ENCODE measurements at regions not wholly inside any gene's neighbourhood (a gene's known extent, or its start where the extent isn't known, plus 50 kb on each side); places are given as distances from the start of the nearest gene placed in this dataset.

DNA sequence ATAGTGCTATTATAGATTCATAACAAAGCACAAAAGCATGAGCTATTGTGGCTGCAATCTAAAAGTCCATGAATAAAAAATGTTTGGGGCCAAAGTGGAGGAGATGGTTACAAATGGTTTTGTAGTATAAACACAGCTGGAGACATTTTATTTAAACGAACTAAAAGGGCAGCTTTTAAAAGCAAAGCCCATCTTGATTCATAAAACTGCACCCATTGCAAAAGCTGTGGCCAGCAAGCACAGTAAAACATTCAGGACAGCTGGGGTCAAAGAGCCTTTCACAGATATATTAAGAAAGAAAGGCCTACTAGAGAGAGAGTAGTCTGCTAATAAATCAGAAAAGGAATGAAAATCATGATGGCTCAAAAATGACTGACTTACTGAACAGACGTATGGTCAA lies 520.8 kb downstream of the NUF2 start:
- POLR2A ChIA-PET: no interaction called here

DNA sequence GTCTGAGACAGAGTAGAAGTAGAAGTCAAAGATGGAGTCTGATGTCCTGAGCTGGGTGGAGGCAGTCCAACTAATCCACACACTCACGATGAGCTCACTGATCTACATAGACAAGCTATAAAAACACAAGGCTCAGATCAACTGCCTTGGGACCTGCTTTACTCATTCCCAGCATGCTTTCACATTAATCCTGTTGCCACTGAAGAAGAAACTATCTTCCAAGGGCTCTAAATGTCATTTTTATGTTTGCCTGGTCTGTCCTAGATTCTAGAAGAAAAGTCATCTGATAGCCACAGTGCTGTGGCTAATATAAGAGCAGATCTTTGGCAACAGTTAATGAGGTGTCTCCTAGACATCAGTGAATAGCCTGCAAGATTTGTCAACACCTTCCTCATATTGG lies 522.7 kb downstream of the NUF2 start:
- no peak for DNase-seq
- Histone ChIP-seq H3K27ac (ENCODE audit: low read depth in 2 of 2, low read length in 1 of 2) (no peak overlapping the region), H3K79me2 (ENCODE audit: insufficient read depth) (no peaks in the 10 kb centered on the region), H3K4me3 (ENCODE audit: low read depth in 2 of 2, low read length in 1 of 2) (no peak overlapping the region), H4K20me1 (ENCODE audit: insufficient read depth) (no peaks in the 10 kb centered on the region), H3F3A (replicated peaks; ENCODE audit: insufficient read depth) (no peaks in the 10 kb centered on the region), H2AFZ (ENCODE audit: low read depth) (no peak overlapping the region), H3K4me1 (ENCODE audit: control insufficient read depth in 1 of 2, insufficient read depth in 2 of 2, low read depth in 1 of 2, low read length in 1 of 2) (no peaks in the 10 kb centered on the region), H3K9me2 (no peaks in the 10 kb centered on the region), H3K36me3 (replicated peaks in 1 of 2; ENCODE audit: control insufficient read depth in 1 of 2, insufficient read depth in 2 of 2, low read length in 1 of 2) (no peaks in the 10 kb centered on the region), H3K9ac (no peak overlapping the region), H3K9me3 (no peaks in the 10 kb centered on the region), H3K27me3 (ENCODE audit: insufficient read depth) (no peaks in the 10 kb centered on the region), H3K4me2 (no peak overlapping the region)
- ChIA-PET CTCF (no interaction called here), POLR2A (no interaction called here)
- WGBS (ENCODE audit: low lambda C conversion rate): 11% methylated on average over 1 of the region's 1 CpG
- TF ChIP-seq TEAD4 (IDR thresholded peaks at IDR 0.05; ENCODE audit: borderline replicate concordance, insufficient read depth): no peak
- TF ChIP-seq EZH2phosphoT487 (IDR thresholded peaks at IDR 0.05; ENCODE audit: borderline replicate concordance, low read depth): no peak
- TF ChIP-seq MXI1 (IDR thresholded peaks at IDR 0.05; ENCODE audit: low read depth, low read length): no peak
- TF ChIP-seq, protein P1, sequence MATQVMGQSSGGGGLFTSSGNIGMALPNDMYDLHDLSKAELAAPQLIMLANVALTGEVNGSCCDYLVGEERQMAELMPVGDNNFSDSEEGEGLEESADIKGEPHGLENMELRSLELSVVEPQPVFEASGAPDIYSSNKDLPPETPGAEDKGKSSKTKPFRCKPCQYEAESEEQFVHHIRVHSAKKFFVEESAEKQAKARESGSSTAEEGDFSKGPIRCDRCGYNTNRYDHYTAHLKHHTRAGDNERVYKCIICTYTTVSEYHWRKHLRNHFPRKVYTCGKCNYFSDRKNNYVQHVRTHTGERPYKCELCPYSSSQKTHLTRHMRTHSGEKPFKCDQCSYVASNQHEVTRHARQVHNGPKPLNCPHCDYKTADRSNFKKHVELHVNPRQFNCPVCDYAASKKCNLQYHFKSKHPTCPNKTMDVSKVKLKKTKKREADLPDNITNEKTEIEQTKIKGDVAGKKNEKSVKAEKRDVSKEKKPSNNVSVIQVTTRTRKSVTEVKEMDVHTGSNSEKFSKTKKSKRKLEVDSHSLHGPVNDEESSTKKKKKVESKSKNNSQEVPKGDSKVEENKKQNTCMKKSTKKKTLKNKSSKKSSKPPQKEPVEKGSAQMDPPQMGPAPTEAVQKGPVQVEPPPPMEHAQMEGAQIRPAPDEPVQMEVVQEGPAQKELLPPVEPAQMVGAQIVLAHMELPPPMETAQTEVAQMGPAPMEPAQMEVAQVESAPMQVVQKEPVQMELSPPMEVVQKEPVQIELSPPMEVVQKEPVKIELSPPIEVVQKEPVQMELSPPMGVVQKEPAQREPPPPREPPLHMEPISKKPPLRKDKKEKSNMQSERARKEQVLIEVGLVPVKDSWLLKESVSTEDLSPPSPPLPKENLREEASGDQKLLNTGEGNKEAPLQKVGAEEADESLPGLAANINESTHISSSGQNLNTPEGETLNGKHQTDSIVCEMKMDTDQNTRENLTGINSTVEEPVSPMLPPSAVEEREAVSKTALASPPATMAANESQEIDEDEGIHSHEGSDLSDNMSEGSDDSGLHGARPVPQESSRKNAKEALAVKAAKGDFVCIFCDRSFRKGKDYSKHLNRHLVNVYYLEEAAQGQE (IDR thresholded peaks at IDR 0.05; ENCODE audit: low read depth, low read length): no peak
- TF ChIP-seq SMC3 (IDR thresholded peaks at IDR 0.05; ENCODE audit: low read depth, low read length): no peak
- TF ChIP-seq RXRA (IDR thresholded peaks at IDR 0.05; ENCODE audit: borderline replicate concordance, low read depth): no peak
- TF ChIP-seq, protein P2, sequence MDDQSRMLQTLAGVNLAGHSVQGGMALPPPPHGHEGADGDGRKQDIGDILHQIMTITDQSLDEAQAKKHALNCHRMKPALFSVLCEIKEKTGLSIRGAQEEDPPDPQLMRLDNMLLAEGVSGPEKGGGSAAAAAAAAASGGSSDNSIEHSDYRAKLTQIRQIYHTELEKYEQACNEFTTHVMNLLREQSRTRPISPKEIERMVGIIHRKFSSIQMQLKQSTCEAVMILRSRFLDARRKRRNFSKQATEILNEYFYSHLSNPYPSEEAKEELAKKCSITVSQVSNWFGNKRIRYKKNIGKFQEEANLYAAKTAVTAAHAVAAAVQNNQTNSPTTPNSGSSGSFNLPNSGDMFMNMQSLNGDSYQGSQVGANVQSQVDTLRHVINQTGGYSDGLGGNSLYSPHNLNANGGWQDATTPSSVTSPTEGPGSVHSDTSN (IDR thresholded peaks at IDR 0.05): no peak
- no peak for TF ChIP-seq RAD21 (IDR thresholded peaks at IDR 0.05; ENCODE audit: low read length)
- no peak for TF ChIP-seq FOXM1 (IDR thresholded peaks at IDR 0.05; ENCODE audit: low read depth)
- TF ChIP-seq NRF1 (IDR thresholded peaks at IDR 0.05; ENCODE audit: low read depth, low read length): no peak
- no peak for TF ChIP-seq MEF2A (IDR thresholded peaks at IDR 0.05; ENCODE audit: borderline replicate concordance, low read depth)

More for the DNA sequence above, 520.8 kb downstream of the NUF2 start:
- Histone ChIP-seq H3K27ac (ENCODE audit: low read depth in 2 of 2, low read length in 1 of 2) (no peak overlapping the region), H3K4me3 (ENCODE audit: low read depth in 2 of 2, low read length in 1 of 2) (no peak overlapping the region), H3K4me1 (ENCODE audit: control insufficient read depth in 1 of 2, insufficient read depth in 2 of 2, low read depth in 1 of 2, low read length in 1 of 2) (no peaks in the 10 kb centered on the region), H3K9ac (no peak overlapping the region), H3K27me3 (ENCODE audit: insufficient read depth) (no peaks in the 10 kb centered on the region), H2AFZ (ENCODE audit: low read depth) (no peak overlapping the region), H3K36me3 (replicated peaks in 1 of 2; ENCODE audit: control insufficient read depth in 1 of 2, insufficient read depth in 2 of 2, low read length in 1 of 2) (no peaks in the 10 kb centered on the region), H3K9me2 (no peaks in the 10 kb centered on the region), H3K9me3 (no peaks in the 10 kb centered on the region), H3K79me2 (ENCODE audit: insufficient read depth) (no peaks in the 10 kb centered on the region), H3K4me2 (no peak overlapping the region), H4K20me1 (ENCODE audit: insufficient read depth) (no peaks in the 10 kb centered on the region), H3F3A (replicated peaks; ENCODE audit: insufficient read depth) (no peaks in the 10 kb centered on the region)
- CTCF ChIA-PET: no interaction called here
- TF ChIP-seq, protein P3, sequence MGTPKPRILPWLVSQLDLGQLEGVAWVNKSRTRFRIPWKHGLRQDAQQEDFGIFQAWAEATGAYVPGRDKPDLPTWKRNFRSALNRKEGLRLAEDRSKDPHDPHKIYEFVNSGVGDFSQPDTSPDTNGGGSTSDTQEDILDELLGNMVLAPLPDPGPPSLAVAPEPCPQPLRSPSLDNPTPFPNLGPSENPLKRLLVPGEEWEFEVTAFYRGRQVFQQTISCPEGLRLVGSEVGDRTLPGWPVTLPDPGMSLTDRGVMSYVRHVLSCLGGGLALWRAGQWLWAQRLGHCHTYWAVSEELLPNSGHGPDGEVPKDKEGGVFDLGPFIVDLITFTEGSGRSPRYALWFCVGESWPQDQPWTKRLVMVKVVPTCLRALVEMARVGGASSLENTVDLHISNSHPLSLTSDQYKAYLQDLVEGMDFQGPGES (IDR thresholded peaks at IDR 0.05; ENCODE audit: low read depth, low read length): no peak
- TF ChIP-seq TEAD4 (IDR thresholded peaks at IDR 0.05; ENCODE audit: borderline replicate concordance, insufficient read depth): no peak
- TF ChIP-seq JUND (IDR thresholded peaks at IDR 0.05): no peak
- TF ChIP-seq, protein P4, sequence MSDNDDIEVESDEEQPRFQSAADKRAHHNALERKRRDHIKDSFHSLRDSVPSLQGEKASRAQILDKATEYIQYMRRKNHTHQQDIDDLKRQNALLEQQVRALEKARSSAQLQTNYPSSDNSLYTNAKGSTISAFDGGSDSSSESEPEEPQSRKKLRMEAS (IDR thresholded peaks at IDR 0.05; ENCODE audit: low read depth): no peak
- no peak for TF ChIP-seq TCF12 (IDR thresholded peaks at IDR 0.05)
- TF ChIP-seq, protein P2 (IDR thresholded peaks at IDR 0.05): no peak
- TF ChIP-seq, protein P5, sequence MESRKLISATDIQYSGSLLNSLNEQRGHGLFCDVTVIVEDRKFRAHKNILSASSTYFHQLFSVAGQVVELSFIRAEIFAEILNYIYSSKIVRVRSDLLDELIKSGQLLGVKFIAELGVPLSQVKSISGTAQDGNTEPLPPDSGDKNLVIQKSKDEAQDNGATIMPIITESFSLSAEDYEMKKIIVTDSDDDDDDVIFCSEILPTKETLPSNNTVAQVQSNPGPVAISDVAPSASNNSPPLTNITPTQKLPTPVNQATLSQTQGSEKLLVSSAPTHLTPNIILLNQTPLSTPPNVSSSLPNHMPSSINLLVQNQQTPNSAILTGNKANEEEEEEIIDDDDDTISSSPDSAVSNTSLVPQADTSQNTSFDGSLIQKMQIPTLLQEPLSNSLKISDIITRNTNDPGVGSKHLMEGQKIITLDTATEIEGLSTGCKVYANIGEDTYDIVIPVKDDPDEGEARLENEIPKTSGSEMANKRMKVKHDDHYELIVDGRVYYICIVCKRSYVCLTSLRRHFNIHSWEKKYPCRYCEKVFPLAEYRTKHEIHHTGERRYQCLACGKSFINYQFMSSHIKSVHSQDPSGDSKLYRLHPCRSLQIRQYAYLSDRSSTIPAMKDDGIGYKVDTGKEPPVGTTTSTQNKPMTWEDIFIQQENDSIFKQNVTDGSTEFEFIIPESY (IDR thresholded peaks at IDR 0.05; ENCODE audit: borderline replicate concordance, low read depth): no peak
- TF ChIP-seq MXI1 (IDR thresholded peaks at IDR 0.05; ENCODE audit: low read depth, low read length): no peak
- no peak for TF ChIP-seq SMC3 (IDR thresholded peaks at IDR 0.05; ENCODE audit: low read depth, low read length)
- TF ChIP-seq NFIC (IDR thresholded peaks at IDR 0.05; ENCODE audit: borderline replicate concordance): no peak
- no peak for DNase-seq
- 17% methylated on average over 2 of the region's 2 CpGs for WGBS (ENCODE audit: low lambda C conversion rate)

All from SK-N-SH (cell line).